NCI-H2081 (cell line): ENCODE measurements at regions not wholly inside any gene's neighbourhood (a gene's known extent, or its start where the extent isn't known, plus 50 kb on each side); places are given as distances from the start of the nearest gene placed in this dataset.
"Not testable (repeated sequence)": the region's sequence is repeated elsewhere in the genome, so short reads cannot be mapped to it uniquely, and the experiment has no call there.

Source experiments
- DNase-seq, 2 experiments: peaks; one replicate each; lab custom pipeline; 2025; lab: John Stamatoyannopoulos, UW

- no peak for DNase-seq
Observed at GRCh38 chr1:182331387-182331786, 60.2 kb downstream of the GLUL start.

- DNase-seq = no peak
Observed at GRCh38 chr1:182330303-182330702, 61.3 kb downstream of the GLUL start.

- no peak for DNase-seq
Observed at GRCh38 chr1:182329471-182329870, 62.1 kb downstream of the GLUL start.

- no peak for DNase-seq
Observed at GRCh38 chr1:182328591-182328990, 63.0 kb downstream of the GLUL start.

GRCh38 chr1:182325339-182325738, 66.3 kb downstream of the GLUL start:
- DNase-seq = no peak

GRCh38 chr1:182321532-182321931, 70.1 kb downstream of the GLUL start:
- not testable (repeated sequence) for DNase-seq

GRCh38 chr1:182317611-182318161, 73.9 kb downstream of the GLUL start:
- DNase-seq = peak; percentile 5 to 29

- DNase-seq = not testable (repeated sequence)
Observed at GRCh38 chr1:182316454-182316853, 75.1 kb downstream of the GLUL start.

- DNase-seq = no peak
Observed at GRCh38 chr1:182315167-182315556, 76.4 kb downstream of the GLUL start.

- no peak for DNase-seq
Observed at GRCh38 chr1:182309631-182310351, 81.8 kb downstream of the GLUL start.

- DNase-seq = no peak
Observed at GRCh38 chr1:182308826-182309225, 82.8 kb downstream of the GLUL start.

GRCh38 chr1:182307486-182307885, 84.1 kb downstream of the GLUL start:
- DNase-seq = not testable (repeated sequence)

GRCh38 chr1:182305861-182306260, 85.7 kb downstream of the GLUL start:
- DNase-seq = no peak

- DNase-seq = no peak
Observed at GRCh38 chr1:182304627-182305026, 87.0 kb downstream of the GLUL start.

- DNase-seq = no peak
Observed at GRCh38 chr1:182304218-182304617, 87.4 kb downstream of the GLUL start.

GRCh38 chr1:182303778-182304177, 87.8 kb downstream of the GLUL start:
- DNase-seq = no peak

GRCh38 chr1:182301467-182302198, 90.0 kb downstream of the GLUL start:
- DNase-seq = no peak

GRCh38 chr1:182301026-182301436, 90.6 kb downstream of the GLUL start:
- DNase-seq = no peak

- no peak for DNase-seq
Observed at GRCh38 chr1:182299728-182300616, 91.6 kb downstream of the GLUL start.

GRCh38 chr1:182299054-182299727, 92.4 kb downstream of the GLUL start:
- not testable (repeated sequence) for DNase-seq

- DNase-seq = no peak
Observed at GRCh38 chr1:182297335-182297734, 94.3 kb downstream of the GLUL start.

- no peak for DNase-seq
Observed at GRCh38 chr1:182295697-182296096, 95.9 kb downstream of the GLUL start.
